Thoracic aorta (tissue), 2 donors: ENCODE measurements at regions not wholly inside any gene's neighbourhood (a gene's known extent, or its start where the extent isn't known, plus 50 kb on each side); places are given as distances from the start of the nearest gene placed in this dataset.
"Not testable (repeated sequence)": the region's sequence is repeated elsewhere in the genome, so short reads cannot be mapped to it uniquely, and the experiment has no call there.

Experiments
- ATAC-seq: fragments of 150-250 bp; one replicate; pipeline ENCODE4 v1.8.0; 2017; ENCODE audit warnings: low read depth; ENCODE audit not compliant: insufficient number of reproducible peaks, low FRiP score
- DNase-seq: peaks from one replicate; pipeline ENCODE4 v3.0.0-alpha.2; 2020; ENCODE audit warnings: low spot score
- H3K27ac ChIP-seq, 2 donors: fragments of 200-600 bp; sonication (generic); 1 replicate in 1 of 2; 2 replicates in 1 of 2; pipeline ENCODE4 v1.5.1; 2016; ENCODE audit warnings: mild to moderate bottlenecking in 2 of 2, moderate library complexity in 2 of 2
- H3K27me3 ChIP-seq: fragments of 200-600 bp; sonication (generic); replicated peaks from 2 replicates; pipeline ENCODE4 v1.6.0; 2016; ENCODE audit warnings: mild to moderate bottlenecking; ENCODE audit not compliant: insufficient read depth
- H3K36me3 ChIP-seq: fragments of 200-600 bp; sonication (generic); one replicate; pipeline ENCODE4 v1.5.1; 2016
- H3K4me1 ChIP-seq, 2 donors: fragments of 200-600 bp; sonication (generic); 1 replicate in 1 of 2; 2 replicates in 1 of 2; pipeline versions ENCODE4 v1.5.1 to v1.6.0; 2016; ENCODE audit warnings: low read depth in 2 of 2, mild to moderate bottlenecking in 1 of 2; ENCODE audit not compliant: control insufficient read depth in 1 of 2
- H3K4me3 ChIP-seq: fragments of 200-600 bp; sonication (generic); 2 replicates; pipeline ENCODE4 v1.5.1; 2016; ENCODE audit warnings: mild to moderate bottlenecking
- H3K9me3 ChIP-seq: fragments of 200-600 bp; sonication (generic); 2 replicates; pipeline ENCODE4 v1.5.1; 2016
- CTCF ChIP-seq: fragments of 200-600 bp; sonication (generic); IDR thresholded peaks from one replicate; pipeline ENCODE4 v1.5.1; 2019; ENCODE audit warnings: antibody characterized with exemption

- Histone ChIP-seq H3K9me3 (no peaks in the 10 kb centered on the region), H3K27ac (no peak overlapping the region), H3K4me1 (no peaks in the 10 kb centered on the region), H3K27me3 (no peaks in the 10 kb centered on the region), H3K36me3 (no peaks in the 10 kb centered on the region), H3K4me3 (no peak overlapping the region)
- no peak for DNase-seq
- no peak for TF ChIP-seq CTCF
- ATAC-seq: no peak
These were observed 84.0 kb downstream of the GPX5 start for GRCh38 chr6:28609672-28610071.

GRCh38 chr6:28615616-28615954, 89.9 kb downstream of the GPX5 start:
- H3K36me3 ChIP-seq: no peaks in the 10 kb centered on the region
- TF ChIP-seq CTCF: no peak
- ATAC-seq: no peak
- no peaks in the 10 kb centered on the region for H3K4me1 ChIP-seq
- H3K27ac ChIP-seq: no peak overlapping the region
- DNase-seq: no peak
- H3K27me3 ChIP-seq: no peaks in the 10 kb centered on the region
- no peaks in the 10 kb centered on the region for H3K9me3 ChIP-seq
- no peak overlapping the region for H3K4me3 ChIP-seq

GRCh38 chr6:28615955-28616747, 90.5 kb downstream of the GPX5 start:
- no peak overlapping the region for H3K27ac ChIP-seq
- no peaks in the 10 kb centered on the region for H3K4me1 ChIP-seq
- no peaks in the 10 kb centered on the region for H3K27me3 ChIP-seq
- DNase-seq: no peak
- H3K9me3 ChIP-seq: no peaks in the 10 kb centered on the region
- TF ChIP-seq CTCF: no peak
- H3K4me3 ChIP-seq: no peak overlapping the region
- H3K36me3 ChIP-seq: no peaks in the 10 kb centered on the region
- ATAC-seq: no peak

GRCh38 chr6:28618898-28619555, 93.3 kb downstream of the GPX5 start:
- no peak overlapping the region for H3K27ac ChIP-seq
- no peaks in the 10 kb centered on the region for H3K9me3 ChIP-seq
- no peak for ATAC-seq
- DNase-seq: no peak
- no peak for TF ChIP-seq CTCF
- H3K27me3 ChIP-seq: no peaks in the 10 kb centered on the region
- H3K4me1 ChIP-seq: no peaks in the 10 kb centered on the region
- no peaks in the 10 kb centered on the region for H3K36me3 ChIP-seq
- H3K4me3 ChIP-seq: no peak overlapping the region

- H3K36me3 ChIP-seq, DNase-seq, H3K27ac ChIP-seq, H3K27me3 ChIP-seq, ATAC-seq, H3K4me1 ChIP-seq, H3K9me3 ChIP-seq, H3K4me3 ChIP-seq: not testable (repeated sequence)
These were observed 95.6 kb downstream of the GPX5 start for GRCh38 chr6:28621268-28621667.

GRCh38 chr6:28623242-28623641, 97.6 kb downstream of the GPX5 start:
- not testable (repeated sequence) for H3K27ac ChIP-seq, ATAC-seq, H3K9me3 ChIP-seq, H3K36me3 ChIP-seq, H3K4me3 ChIP-seq, H3K4me1 ChIP-seq, H3K27me3 ChIP-seq, DNase-seq

GRCh38 chr6:28626386-28626785, 100.7 kb downstream of the GPX5 start:
- H3K27me3 ChIP-seq, ATAC-seq, H3K4me1 ChIP-seq, DNase-seq, H3K4me3 ChIP-seq, H3K27ac ChIP-seq, H3K9me3 ChIP-seq, H3K36me3 ChIP-seq: not testable (repeated sequence)
